Cardiac muscle cell (in vitro differentiated cells and primary cell): ENCODE measurements at regions not wholly inside any gene's neighbourhood (a gene's known extent, or its start where the extent isn't known, plus 50 kb on each side); places are given as distances from the start of the nearest gene placed in this dataset.

Experiments
- DNase-seq, 2 donors: peaks; one replicate each; pipeline versions ENCODE4 v3.0.0 to v3.0.0-alpha.2; 2010 to 2017; ENCODE audit warnings: low read depth in 1 of 2, low spot score in 1 of 2
- H3K27ac ChIP-seq: fragments of 200-600 bp; sonication (generic); 2 replicates; pipeline ENCODE4 v1.5.1; 2016
- H3K27me3 ChIP-seq: fragments of 200-600 bp; sonication (generic); 2 replicates; pipeline ENCODE4 v1.6.0; 2016; ENCODE audit warnings: control low read depth
- H3K36me3 ChIP-seq: fragments of 200-600 bp; sonication (generic); 2 replicates; pipeline ENCODE4 v1.5.1; 2016; ENCODE audit warnings: control low read depth
- H3K4me1 ChIP-seq: fragments of 200-600 bp; sonication (generic); 2 replicates; pipeline ENCODE4 v1.8.1; 2017; ENCODE audit warnings: low read depth, mild to moderate bottlenecking, mixed run types
- H3K4me3 ChIP-seq: fragments of 200-600 bp; sonication (generic); 2 replicates; pipeline ENCODE4 v1.5.1; 2016; ENCODE audit warnings: mild to moderate bottlenecking
- H3K9me3 ChIP-seq: fragments of 200-600 bp; sonication (generic); 2 replicates; pipeline ENCODE4 v1.5.1; 2017; ENCODE audit warnings: low read depth, mild to moderate bottlenecking, control low read depth
- CTCF ChIP-seq: IDR thresholded peaks from 2 replicates; pipeline ENCODE4 v1.5.1; 2012; ENCODE audit warnings: low read depth, mild to moderate bottlenecking, low read length

GRCh38 chr7:138352570-138353461, 107.2 kb upstream of the TRIM24 start:
- H3K27me3 ChIP-seq = no peaks in the 10 kb centered on the region
- no peaks in the 10 kb centered on the region for H3K9me3 ChIP-seq
- no peak overlapping the region for H3K27ac ChIP-seq
- no peak overlapping the region for H3K4me3 ChIP-seq
- DNase-seq = peak in 1 of 2 donors; percentile 93
- no peak for TF ChIP-seq CTCF
- peaks cover 6% of the 10 kb centered on the region for H3K4me1 ChIP-seq
- no peaks in the 10 kb centered on the region for H3K36me3 ChIP-seq

GRCh38 chr7:138354066-138354465, 106.0 kb upstream of the TRIM24 start:
- DNase-seq = no peak

GRCh38 chr7:138355254-138355653, 104.8 kb upstream of the TRIM24 start:
- no peaks in the 10 kb centered on the region for H3K27me3 ChIP-seq
- no peak for DNase-seq
- no peak overlapping the region for H3K27ac ChIP-seq
- H3K9me3 ChIP-seq = no peaks in the 10 kb centered on the region
- no peak for TF ChIP-seq CTCF
- no peaks in the 10 kb centered on the region for H3K36me3 ChIP-seq
- peaks cover 6% of the 10 kb centered on the region for H3K4me1 ChIP-seq
- H3K4me3 ChIP-seq = no peak overlapping the region

More at GRCh38 chr7:138354066-138354465, 106.0 kb upstream of the TRIM24 start:
- Histone ChIP-seq H3K9me3 (no peaks in the 10 kb centered on the region), H3K4me1 (peaks cover 6% of the 10 kb centered on the region), H3K27me3 (no peaks in the 10 kb centered on the region), H3K4me3 (no peak overlapping the region), H3K27ac (no peak overlapping the region), H3K36me3 (no peaks in the 10 kb centered on the region)
- no peak for TF ChIP-seq CTCF

DNA sequence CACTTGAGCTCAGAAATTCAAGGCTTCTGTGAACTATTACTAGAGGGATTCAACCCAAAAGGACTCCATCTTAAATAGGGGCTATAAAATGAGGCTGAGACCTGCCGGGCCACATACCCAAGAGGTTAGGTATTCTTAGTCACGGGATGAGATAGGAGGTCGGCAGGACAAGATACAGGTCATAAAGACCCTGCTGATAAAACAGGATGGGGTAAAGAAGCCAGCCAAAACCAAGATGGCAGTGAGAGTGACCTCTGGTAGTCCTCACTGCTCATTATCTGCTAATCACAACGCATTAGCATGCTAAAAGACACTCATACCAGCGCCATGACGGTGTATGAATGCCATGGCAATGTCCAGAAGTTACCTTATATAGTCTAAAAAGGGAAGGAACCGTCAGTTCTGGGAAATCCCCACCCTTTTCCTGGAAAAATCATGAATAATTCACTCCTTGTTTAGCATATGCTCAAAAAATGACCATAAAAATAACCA, 101.2 kb upstream of the TRIM24 start:
- TF ChIP-seq CTCF = no peak
- Histone ChIP-seq H3K9me3 (no peaks in the 10 kb centered on the region), H3K27me3 (no peaks in the 10 kb centered on the region), H3K27ac (no peak overlapping the region), H3K4me1 (no peaks in the 10 kb centered on the region), H3K36me3 (no peaks in the 10 kb centered on the region), H3K4me3 (no peak overlapping the region)
- DNase-seq = no peak

DNA sequence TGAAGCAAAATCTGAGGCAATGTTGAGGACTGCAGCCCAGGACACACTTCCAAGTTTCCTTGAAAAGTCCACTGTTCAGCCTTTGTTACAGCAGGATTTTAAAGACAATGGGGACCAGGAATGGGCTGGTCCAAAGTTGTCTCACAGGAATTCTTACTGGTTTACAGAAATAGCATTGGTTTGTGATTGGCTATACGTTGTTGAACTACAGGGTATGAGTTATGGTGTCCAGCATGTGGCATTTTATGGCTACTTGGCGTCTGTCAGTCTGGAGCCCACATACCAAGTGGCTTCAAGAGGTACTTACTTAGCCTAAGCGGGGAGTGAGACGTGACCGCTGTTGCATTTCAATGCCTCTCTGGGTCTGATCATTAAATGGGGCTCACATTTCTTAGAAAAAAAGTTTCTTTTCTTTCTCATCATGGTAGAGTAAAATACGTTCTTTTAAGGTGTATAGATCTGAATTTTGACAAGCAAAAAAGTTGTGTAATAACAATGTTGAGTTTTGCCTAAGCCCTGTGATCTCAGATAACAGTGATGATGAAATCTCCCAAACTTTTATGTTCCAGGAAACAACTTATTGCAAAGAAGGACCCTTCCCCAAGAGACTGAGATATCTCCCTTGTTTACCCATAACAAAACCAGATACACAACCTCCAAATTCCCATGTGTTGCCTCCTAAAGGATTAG, 100.0 kb upstream of the TRIM24 start:
- H3K27me3 ChIP-seq = no peaks in the 10 kb centered on the region
- H3K36me3 ChIP-seq = no peaks in the 10 kb centered on the region
- H3K4me1 ChIP-seq = no peaks in the 10 kb centered on the region
- no peak overlapping the region for H3K27ac ChIP-seq
- no peak for TF ChIP-seq CTCF
- no peak overlapping the region for H3K4me3 ChIP-seq
- no peak for DNase-seq
- no peaks in the 10 kb centered on the region for H3K9me3 ChIP-seq
